C1 segment of cervical spinal cord (tissue), 14 donors: ENCODE measurements at regions not wholly inside any gene's neighbourhood (a gene's known extent, or its start where the extent isn't known, plus 50 kb on each side); places are given as distances from the start of the nearest gene placed in this dataset.
"Not testable (repeated sequence)": the region's sequence is repeated elsewhere in the genome, so short reads cannot be mapped to it uniquely, and the experiment has no call there.

Source experiments
- DNase-seq, 14 donors: peaks; one replicate each; lab custom pipeline; 2025; lab: John Stamatoyannopoulos, UW

DNA sequence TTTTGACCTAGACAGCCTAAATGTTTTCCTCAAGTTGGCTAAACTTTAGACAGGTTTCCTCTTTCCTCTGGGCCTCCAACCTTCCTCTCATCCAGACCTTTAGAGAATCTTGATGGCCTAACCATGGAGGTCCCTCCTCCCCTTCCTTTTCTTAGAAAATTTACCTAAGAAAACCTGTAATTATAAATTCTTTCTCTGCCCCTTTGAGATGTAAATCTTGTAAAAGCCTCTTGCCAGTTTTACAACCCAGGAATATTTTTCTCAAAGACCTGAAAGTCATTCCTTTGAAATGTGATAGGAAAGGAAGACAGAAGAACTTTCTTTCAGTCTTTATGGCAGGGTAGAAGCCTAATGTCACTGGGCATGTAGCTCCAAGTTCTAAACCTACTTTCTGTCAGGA lies 1752.6 kb upstream of the C9orf72 start:
- DNase-seq, result no peak

DNA sequence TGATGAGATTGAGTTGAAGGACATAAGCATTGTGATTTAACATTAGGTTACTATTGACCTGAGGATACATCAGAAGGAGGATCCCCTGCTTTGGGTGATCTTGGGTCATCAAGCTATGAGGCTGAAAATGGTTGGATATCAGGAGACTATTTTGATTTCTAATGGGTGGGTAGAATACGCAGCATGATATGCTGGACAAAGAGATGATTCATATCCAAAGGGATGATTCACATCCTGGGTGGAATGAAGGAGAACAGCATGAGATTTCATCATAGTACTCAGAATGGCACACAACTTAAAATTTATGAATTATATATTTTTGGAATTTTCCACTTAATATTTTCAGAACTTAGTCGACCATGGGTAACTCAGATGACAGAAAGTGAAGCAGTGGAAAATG lies 1759.5 kb upstream of the C9orf72 start:
- DNase-seq, result no peak

DNA sequence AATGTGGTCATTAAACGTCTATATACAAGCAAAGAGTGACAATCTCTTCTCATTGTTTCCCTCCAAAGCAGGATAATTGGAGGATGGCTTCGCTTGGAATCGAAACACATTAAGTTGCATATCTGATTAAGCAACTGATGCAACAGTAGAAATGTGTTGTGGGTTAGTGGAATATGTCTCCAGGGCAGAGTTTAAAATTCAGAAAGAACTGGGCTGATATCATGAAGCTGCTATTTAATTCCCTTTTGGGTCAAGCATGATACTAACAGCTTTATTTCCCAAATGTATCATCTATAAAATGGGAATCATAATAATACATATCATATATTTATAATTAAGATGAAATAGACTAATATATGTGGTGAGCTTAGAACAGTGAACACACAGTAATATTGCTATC lies 1763.0 kb upstream of the C9orf72 start:
- no peak for DNase-seq

DNA sequence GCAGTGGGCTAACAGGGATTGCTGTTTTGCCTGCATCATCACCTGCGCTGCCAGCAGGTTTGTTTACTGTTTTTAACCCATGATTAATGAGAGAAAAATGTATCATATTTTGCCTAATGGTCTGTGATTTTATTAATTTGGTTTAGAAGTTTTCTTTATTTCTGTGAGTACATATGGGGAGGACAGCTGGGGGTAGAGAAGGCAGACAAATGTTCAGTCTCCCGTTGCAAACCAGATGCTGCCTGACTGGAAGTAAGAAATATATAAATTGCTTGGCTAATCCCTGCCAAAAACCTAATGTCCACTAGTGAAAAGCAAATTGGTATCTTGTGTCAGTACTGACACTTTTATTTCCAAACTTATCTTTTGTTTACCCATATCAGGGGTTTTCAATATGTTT lies 1766.1 kb upstream of the C9orf72 start:
- no peak for DNase-seq

DNA sequence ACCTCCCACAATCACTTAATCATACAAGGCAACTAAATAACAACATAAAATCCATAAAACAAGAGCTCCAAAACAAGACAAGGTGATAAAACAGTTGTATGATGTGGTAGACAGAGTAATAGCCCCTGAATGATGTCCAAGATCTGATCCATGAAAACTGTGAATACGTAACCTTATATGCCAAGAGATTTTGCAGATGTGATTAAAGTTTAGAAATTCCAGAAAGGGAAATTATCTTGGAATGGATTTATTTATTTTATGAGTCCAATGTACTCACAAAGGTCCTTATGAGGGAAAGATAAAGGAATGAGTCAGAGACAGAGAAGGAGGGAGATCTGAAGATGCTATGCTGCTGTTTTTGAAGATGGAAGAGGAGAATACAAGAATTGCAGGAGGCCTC lies 1775.7 kb upstream of the C9orf72 start:
- DNase-seq, result no peak

DNA sequence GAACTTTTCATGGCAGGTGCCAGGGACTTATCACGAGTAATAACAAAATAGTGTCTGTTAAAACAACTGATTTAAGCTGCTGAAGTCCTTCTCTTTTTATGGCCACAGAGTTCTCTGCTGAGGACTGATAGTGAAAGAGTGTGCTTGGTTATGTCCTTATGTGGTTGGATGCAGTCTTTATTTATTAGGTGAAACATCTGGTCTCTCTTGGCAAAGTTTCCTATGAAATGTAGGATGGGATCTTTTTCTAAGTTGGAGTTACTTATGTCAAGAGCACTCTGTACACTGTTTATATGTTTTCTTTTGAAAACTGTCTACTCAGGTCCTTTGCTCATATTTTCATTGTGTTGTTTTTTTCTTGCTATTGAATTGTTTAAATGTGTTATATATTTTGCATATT lies 1816.1 kb upstream of the C9orf72 start:
- DNase-seq, result no peak

DNA sequence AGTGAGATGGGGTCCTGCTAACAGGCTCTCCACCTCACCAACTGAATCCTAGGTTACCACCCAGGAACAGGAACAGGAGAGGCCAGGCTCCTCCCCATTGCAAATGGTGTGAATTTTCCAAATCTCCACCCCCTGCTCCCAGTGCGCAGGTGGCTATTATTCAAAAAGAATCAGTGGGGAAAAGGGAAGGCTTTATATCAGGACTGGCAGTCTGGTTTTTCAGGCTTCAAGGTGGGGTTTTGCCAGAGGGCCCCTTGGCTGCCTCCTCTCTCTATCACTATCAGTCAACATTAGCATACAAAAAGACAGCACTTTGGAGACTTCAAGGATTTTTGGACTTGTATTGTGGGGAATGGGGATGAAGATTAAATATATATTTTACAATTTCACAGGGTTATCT lies 1817.6 kb upstream of the C9orf72 start:
- no peak for DNase-seq

DNA sequence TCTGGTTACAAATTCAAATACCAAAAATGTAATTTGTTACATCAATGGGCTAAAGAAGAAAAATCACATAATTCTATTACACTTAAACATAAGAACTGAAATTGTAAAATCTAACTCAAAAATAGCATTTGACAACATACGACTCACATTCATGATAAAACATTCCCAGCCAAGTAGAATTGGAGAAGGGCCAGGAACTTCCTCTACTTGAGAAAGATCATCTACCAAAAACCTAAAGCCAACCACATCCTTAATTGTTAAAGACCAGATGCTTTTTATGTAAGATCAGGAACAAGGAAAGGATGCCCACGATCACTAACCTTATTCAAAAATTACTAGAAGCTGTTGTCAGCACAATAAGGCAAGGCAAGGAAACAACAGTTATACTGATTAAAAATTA lies 1819.8 kb upstream of the C9orf72 start:
- no peak for DNase-seq

DNA sequence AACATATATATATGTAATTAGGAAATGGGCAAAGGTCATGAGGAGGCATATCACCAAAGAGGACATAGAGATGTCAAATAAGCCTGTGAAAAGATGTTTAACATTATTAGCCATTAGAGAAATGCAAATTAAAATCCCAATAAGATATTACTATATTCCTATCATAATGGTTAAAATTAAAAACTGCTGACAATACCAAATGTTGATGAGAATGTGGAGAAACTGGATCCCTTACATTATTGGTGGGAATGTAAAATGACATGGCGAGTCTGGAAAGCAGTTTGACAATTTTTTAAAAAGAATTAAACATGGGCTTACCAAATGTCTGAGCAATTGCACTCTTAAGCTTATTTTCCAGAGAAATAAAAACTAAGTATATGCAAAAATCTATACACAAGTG lies 1821.6 kb upstream of the C9orf72 start:
- DNase-seq, result no peak

DNA sequence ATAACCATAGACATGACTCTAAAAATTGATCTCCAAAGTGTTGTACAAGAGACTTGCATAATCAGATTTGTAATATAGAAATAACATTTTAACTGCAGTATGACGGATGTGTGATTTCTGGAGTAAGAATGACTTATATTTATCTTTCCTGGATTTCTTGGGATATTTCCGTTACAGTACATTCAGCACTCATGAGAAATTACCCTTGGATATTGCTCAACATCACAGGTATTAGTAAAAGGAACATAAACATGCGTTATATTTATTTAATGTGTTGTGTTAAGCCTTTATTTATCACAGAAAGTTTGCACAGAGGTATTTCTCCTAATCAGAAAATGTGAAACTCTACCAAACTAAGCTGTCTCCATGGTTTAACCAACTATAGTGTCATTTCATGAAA lies 1823.9 kb upstream of the C9orf72 start:
- no peak for DNase-seq

DNA sequence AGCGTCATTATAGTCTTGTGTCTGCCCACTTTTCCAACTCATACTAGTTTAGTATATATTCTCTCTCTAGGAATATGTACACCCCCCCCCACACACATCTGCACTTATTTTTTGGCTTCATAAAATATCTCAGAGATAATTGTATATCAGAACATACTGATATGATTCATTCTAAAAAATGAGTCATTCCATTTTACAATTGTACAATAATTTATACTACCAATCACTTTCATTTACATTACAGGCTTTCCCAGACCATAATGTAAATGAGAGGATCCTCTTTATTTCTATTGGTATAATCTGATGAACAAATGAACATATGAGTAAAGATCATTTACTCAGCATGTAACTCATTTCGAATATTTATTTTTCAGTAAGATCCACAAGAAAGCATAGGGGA lies 1842.9 kb upstream of the C9orf72 start:
- DNase-seq, result no peak

DNA sequence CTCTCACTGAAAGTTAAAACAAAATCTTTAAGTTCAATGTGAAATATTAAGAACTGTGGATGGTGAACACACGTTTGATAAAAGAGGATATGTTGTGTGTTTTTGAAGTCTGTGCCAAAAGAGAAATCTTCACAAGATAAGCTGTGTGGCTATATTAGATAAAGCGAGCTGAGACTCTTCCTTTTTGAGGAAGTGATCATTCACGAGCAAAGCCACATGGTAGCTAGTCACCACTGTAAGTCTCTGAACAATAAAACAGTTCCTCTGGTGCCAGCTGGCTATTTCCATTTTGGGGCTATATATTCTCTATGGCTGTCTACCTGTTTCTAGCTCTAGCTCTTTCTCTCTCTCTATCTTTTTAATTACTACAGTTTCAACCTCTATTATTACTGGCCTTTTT lies 1849.2 kb upstream of the C9orf72 start:
- no peak for DNase-seq

DNA sequence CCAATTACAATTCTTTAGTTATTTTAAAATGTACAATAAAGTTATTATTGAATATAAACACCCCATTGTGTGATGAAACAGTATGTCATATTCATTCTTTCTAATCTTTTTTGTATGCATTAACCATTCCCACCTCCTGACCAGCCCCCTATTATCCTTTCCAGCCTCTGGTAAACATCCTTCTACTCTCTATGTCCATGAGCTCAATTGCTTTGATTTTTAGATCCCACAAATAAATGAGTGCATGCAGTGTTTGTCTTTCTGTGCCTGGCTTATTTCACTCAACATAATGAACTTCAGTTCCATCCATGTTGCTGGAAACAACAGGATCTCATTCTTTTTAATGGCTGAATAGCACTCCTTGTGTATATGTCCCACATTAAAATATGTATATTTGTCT lies 1858.9 kb upstream of the C9orf72 start:
- DNase-seq, result no peak

DNA sequence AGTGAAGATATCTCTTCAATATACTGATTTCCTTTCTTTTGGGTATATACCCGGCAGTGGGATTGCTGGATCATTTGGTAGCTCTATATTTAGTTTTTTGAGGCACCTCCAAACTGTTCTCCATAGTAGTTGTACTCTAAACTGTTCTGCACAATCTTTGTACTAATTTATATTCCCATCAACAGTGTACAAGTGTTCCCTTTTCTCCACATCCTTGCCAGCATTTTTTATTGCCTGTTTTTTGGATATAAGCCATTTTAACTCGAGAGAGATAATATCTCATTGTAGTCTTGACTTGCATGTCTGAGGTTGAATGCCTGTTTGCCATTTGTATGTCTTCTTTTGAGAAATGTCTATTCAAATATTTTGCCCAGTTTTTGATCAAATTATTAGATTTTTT lies 1859.4 kb upstream of the C9orf72 start:
- DNase-seq, result not testable (repeated sequence)

DNA sequence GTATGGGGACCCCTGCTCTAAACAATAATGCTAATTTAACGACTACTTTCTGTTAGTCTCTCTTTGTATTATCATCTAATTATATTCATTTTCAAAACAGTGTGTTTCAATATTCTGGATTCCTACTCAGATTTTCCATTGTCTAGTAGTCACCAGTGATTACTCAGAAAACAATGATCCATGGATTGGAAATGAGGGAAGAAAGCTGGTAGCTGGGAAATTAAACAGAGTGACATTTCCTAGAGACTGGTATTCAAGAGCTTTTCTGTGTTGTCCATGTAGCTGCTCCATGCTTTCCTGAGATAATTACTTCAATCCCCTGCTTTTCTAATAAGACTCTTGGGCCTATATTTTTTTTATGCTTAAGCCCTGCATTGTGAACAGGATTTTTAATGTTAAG lies 1862.1 kb upstream of the C9orf72 start:
- DNase-seq, result no peak

DNA sequence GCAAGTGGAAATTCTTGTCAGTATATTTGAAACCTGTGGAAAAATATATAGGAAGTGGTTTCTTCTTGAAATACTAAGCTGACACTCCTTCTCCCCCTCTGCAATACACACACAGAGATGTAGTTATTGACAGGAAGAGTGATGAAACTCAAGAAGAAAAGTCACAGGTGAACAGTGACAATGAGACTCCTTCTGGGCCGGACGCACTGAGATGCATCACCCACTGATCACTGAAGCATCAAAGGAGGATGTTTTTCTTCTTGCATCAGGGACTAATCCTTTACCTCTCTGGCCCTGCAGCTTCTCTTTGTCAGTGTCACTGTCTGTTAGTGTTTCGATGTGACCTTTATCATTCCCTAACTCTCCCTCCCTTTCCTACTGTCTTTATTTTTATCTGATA lies 1864.2 kb upstream of the C9orf72 start:
- no peak for DNase-seq

DNA sequence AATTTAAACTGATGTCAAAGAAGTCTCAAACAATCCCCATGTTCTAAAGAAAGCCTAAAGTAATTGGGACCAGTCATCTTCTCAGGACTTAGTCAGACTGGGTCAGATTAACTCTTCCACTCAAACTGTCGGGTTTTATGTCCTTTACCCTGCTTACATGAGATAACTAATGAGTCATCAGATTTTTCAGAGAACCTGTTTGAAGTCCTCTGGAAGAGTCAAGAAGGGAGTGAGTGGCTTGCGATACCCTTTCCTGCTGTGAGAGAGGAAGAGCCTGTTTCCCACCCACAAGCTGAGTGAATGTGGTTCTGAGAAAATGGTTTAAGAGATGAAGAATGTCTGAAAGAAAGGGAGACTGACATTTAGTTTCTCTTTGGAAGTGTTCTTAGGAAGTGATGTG lies 1866.7 kb upstream of the C9orf72 start:
- no peak for DNase-seq

DNA sequence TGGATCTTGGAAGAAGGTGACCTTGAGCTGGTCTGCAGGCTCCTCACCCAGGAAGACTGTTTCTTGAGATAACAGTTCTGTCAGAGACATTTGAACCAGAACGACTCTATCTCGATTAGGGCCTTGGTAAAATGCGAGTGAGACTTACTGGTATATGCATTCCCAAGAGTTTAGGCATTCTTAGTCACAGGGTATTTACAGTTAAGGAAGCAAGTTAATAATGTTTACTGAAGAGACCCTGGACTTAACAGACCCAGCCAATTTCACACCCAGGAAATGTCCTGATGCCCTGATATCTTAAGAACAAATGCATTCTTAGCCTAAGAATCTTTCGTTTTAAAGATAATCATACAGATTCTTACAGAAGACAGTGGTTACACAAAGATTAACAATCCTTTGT lies 1867.2 kb upstream of the C9orf72 start:
- no peak for DNase-seq

DNA sequence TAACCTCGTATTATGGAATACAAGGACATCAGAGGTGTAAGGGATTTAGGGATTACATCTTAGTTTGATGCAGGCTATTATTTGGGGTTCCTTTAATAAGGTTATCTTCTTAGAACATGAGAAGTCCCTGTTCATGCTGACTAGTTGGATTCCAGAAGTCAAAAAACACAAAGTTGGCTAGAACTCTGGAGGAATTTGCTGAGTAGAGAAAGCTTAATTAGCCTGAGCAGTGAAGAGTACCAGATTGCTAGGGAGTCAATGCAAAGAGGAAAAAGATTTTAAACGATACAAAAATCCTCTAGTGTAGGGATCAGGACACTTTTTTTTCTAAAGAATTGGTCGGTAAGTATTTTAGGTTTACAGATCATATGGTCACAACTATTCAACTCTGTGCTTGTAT lies 1872.5 kb upstream of the C9orf72 start:
- no peak for DNase-seq

DNA sequence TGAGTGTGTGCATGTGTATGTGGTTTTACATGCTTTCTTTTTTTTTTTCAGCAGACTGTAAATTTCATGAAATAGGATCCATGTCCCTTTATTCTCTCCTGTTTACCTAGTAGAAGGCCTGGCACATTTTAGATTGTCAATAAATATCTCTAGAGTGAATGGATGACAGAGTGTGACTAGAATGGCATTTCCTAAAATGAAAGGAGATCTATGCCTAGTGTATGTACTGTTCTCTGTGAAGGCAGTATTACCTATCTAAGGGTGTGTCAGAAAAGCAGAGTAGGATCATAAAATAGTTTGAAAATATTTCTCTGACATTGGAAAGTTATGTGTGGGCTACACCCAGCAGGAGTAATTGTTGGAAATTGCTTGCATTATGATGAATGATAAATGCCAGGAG lies 1876.0 kb upstream of the C9orf72 start:
- DNase-seq, result no peak

DNA sequence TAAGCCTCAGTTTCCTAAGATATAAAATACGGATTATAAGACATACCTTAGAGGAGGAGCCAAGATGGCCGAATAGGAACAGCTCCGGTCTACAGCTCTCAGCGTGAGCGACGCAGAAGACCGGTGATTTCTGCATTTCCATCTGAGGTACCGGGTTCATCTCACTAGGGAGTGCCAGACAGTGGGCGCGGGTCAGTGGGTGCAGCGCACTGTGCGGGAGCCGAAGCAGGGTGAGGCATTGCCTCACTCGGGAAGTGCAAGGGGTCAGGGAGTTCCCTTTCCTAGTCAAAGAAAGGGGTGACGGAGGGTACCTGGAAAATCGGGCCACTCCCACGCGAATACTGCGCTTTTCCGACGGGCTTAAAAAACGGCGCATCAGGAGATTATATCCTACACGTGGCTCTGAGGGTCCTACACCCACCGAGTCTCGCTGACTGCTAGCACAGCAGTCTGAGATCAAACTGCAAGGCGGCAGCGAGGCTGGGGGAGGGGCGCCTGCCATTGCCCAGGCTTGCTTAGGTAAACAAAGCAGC lies 1877.1 kb upstream of the C9orf72 start:
- DNase-seq, result not testable (repeated sequence)

DNA sequence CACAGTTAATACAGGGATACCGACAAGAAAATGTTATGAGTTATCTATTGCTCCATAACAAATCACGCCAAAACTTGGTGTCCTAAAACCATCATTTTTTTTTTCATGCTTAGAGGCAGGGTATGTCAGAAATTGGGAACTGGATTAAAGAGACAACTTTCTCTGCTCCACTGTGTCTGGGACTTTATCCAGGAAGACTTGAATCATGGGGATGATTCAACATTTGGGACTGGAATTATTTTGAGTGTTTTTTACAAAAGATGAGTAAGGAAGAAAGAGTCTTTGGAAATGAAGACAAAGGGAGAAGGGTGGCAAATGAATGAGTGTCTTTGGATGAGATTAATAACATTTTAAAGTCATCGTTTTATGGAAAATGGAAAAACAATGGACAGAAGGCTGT lies 1883.7 kb upstream of the C9orf72 start:
- DNase-seq, result no peak

DNA sequence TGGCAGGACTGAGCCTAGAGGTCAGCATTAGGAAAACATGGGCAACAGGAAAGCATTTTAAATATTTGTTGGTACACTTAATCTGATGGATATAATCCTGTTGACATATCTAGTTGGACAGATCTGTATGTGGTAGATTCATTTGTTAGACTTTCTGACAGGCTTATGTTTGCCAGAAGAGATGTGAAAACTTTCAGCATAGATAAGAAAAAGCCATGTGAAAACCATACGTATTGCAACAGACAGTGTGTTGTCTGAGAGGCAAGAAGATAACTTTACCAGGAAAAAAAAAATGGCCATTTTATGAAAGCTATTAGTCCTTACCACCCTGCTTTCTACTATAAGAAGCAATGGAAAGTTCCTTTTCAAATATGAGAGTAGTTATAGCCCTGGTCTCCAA lies 1902.2 kb upstream of the C9orf72 start:
- no peak for DNase-seq

DNA sequence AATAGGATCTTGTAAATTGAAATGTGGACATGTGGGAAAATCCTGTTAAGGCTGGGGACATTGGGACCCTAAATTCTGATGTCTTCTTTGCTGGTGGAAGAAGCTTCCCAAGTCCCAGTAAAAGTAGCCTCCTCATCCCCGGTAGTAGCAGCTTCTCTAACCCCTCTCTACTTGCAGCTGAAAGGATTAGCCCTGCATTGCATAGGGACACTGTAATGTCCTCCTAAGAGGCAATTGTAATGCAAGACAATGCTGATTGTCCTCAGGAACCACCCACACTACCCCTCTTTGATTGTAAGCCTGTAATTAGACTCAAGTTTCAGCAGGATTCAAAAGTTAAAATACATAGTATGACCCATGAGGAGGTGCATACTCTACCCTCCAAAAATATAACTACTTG lies 1938.4 kb upstream of the C9orf72 start:
- DNase-seq, result peak in 1 of 14 donors; percentile 3

DNA sequence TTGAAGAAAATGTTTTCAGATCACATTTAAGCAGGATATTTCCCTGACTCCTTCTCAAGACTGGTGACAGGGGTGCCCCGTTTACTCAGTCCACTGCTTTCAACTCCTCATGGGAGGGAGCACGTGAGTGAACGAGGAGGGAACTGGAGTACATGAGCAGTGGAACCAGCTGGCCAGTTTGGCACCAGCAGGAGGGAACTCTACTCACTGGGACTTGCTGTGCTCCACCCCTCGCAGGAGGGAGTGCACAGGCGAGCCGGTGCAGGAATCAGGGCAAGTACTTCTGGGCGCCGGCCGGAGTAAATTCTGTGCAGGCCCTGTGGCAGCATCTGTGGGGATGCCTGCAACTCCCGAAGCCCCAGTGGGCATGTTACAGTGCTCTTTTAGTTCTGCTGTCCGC lies 1941.1 kb upstream of the C9orf72 start:
- peak in 7 of 14 donors; percentile 7 to 47 (median 36) for DNase-seq
